ENCODE measurements at regions not wholly inside any gene's neighbourhood (a gene's known extent, or its start where the extent isn't known, plus 50 kb on each side); places are given as distances from the start of the nearest gene placed in this dataset.

DNA sequence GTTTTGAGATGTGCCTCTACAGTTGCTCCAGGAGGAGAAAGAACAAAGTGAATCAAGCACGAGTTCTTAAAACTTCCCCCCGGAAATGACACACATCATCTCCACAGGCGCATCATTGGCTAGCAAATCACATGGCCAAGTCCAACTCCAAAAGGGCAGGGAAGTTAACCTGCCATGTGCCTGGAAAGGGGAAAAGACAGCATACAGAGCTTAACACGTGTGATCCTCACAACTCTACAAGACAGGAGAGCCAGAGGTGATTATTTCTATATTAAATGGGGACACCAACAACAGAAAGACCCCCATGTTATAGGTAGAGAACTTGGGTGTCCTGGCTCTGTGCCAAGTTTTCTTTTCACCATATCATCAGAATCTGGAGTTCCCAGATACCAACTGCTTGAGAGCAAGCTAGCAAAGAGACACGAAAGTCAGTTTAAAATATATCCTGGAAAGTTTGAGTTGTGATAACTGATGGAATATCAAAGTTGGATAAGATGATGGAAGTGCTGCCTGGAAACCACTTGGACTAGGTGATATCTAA lies 871.1 kb downstream of the UQCRFS1 start:
- Histone ChIP-seq H3K4me3 (no peak overlapping the region), H3K27ac (no peak overlapping the region)
- DNase-seq (ENCODE audit: low spot score), result no peak
- TF ChIP-seq, protein P1, sequence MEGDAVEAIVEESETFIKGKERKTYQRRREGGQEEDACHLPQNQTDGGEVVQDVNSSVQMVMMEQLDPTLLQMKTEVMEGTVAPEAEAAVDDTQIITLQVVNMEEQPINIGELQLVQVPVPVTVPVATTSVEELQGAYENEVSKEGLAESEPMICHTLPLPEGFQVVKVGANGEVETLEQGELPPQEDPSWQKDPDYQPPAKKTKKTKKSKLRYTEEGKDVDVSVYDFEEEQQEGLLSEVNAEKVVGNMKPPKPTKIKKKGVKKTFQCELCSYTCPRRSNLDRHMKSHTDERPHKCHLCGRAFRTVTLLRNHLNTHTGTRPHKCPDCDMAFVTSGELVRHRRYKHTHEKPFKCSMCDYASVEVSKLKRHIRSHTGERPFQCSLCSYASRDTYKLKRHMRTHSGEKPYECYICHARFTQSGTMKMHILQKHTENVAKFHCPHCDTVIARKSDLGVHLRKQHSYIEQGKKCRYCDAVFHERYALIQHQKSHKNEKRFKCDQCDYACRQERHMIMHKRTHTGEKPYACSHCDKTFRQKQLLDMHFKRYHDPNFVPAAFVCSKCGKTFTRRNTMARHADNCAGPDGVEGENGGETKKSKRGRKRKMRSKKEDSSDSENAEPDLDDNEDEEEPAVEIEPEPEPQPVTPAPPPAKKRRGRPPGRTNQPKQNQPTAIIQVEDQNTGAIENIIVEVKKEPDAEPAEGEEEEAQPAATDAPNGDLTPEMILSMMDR (IDR thresholded peaks at IDR 0.05), result no peak

DNA sequence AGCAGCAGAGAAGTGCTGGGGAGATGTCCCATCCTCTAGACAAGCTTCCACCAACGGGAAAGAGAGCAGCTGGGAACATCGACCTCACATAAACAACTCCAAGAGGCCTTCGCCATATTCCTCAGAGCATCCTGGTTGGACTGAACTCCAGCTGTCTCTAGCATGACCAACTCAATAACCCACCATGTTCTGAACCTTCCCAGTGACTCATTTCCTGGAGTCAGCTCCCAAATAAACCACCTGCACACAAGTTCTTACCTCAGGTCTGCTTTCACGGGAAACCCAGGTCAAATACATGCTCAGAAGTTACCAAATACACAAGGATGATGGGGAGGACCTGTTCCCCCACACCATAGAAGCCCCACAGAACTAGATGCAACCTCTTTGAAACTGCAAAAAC lies 878.5 kb downstream of the UQCRFS1 start:
- TF ChIP-seq, protein P1 (IDR thresholded peaks at IDR 0.05), result no peak
- Histone ChIP-seq H3K27ac (no peak overlapping the region), H3K4me3 (no peak overlapping the region)
- DNase-seq (ENCODE audit: low spot score), result no peak

DNA sequence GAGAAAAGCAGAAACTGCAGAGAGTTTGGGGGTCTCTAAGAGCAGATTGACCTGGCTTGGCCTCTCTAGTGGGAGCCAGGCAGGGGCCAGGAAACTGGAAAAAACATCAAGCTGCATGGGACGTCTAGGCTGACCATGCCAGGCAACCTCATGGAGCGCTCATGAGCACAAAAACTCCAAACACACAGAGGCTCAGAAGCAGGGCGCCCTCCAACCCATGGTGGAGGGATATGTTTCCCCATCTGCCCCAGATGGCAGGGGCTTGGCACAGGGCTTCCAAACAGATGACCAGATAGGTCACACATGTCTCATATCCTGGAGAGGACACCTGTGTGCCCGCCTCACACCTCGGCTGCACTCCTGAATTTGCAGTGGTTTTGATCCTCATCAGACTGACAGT lies 879.0 kb downstream of the UQCRFS1 start:
- DNase-seq (ENCODE audit: low spot score), result no peak
- TF ChIP-seq, protein P1 (IDR thresholded peaks at IDR 0.05), result no peak
- Histone ChIP-seq H3K27ac (no peak overlapping the region), H3K4me3 (no peak overlapping the region)

DNA sequence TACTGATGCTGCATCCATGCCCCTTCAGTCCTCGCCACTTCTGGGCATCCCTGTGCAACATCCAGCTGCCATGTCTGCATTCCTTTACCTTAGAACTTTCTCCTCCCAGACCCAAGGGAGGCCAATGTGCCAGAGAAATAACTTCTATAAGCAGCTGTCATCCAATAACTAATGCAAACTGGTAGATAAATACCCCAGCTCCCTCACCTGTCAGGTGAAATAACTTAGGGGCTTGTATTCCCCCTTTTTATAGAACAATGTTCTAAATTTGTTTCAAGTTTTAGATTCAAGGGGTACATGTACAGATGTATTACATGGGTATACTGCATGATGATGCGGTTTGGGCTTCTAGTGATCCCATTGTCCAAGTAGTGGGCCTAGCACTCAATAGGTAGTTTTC lies 880.1 kb downstream of the UQCRFS1 start:
- Histone ChIP-seq H3K27ac (no peak overlapping the region), H3K4me3 (no peak overlapping the region)
- DNase-seq (ENCODE audit: low spot score), result no peak
- TF ChIP-seq, protein P1 (IDR thresholded peaks at IDR 0.05), result no peak

DNA sequence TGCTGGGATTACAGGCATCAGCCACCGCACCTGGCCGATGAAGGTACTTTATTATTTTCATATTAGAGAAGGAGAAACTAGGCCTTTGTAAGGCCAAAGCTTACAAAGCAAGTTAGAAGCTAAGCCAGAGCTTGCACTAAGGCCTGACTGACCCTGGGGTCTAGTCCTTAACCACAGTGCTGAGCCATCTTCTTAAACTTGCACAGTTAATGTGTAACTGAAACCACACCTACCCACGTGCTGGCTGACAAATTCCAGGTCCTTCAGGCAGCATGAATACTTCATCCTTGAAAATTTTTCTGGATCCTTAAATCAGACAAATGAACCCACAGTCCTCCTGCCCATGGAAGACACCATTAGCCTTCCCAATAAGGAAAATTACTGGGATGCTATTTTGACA lies 880.6 kb downstream of the UQCRFS1 start:
- DNase-seq (ENCODE audit: low spot score), result no peak
- H3K27ac ChIP-seq, result no peak overlapping the region
- no peak overlapping the region for H3K4me3 ChIP-seq
- TF ChIP-seq, protein P1 (IDR thresholded peaks at IDR 0.05), result no peak

DNA sequence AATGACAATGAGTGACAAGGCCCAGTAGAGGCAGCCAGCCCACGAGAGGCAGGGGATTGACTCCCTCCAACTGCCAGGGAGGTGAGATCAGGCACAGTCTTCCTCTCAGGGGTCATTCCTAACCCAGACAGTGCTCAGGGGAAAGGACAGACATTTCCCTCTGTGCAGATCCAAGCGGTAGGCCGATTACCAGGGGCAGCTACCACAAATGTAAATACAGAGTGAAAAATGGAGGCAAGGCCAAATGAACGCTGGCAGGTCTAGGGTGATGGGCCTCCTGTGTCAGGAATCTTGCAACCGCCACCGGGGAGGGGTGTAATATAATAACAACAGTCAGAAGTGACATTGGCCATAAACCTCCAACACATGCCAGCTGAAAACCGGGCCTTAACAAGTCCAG lies 881.4 kb downstream of the UQCRFS1 start:
- TF ChIP-seq, protein P1 (IDR thresholded peaks at IDR 0.05), result no peak
- no peak overlapping the region for H3K27ac ChIP-seq
- no peak for DNase-seq (ENCODE audit: low spot score)
- H3K4me3 ChIP-seq, result no peak overlapping the region

DNA sequence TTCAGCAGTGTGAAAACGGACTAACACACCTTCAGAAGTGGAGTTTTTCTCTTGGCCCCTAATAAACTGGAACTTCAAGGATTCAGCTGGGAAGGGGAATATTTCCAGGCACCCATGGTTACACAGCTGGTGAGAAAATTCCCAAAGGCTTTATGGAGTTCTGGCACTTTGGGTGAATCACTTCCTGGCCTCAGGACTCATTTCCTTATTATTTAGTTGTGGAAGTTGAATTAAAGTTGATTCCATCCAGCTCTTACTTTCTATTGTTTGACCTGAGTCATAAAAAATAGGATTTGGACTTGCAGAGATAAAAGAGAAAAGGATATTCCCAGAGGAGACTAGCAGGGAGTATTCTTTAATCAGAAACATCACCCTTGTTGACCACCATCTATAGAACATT lies 882.1 kb downstream of the UQCRFS1 start:
- DNase-seq (ENCODE audit: low spot score), result no peak
- no peak overlapping the region for H3K4me3 ChIP-seq
- TF ChIP-seq, protein P1 (IDR thresholded peaks at IDR 0.05), result no peak

More for the DNA sequence above, 882.1 kb downstream of the UQCRFS1 start:
- H3K27ac ChIP-seq, result no peak overlapping the region

All from coronary artery (tissue), 2 donors.